HepG2 (cell line): ENCODE measurements at regions not wholly inside any gene's neighbourhood (a gene's known extent, or its start where the extent isn't known, plus 50 kb on each side); places are given as distances from the start of the nearest gene placed in this dataset.

ENCODE experiments used
- CTCF ChIP-seq: sonication (generic); formaldehyde crosslinking; IDR thresholded peaks from 2 replicates; pipeline ENCODE4 v1.5.0; 2020; ENCODE audit warnings: mild to moderate bottlenecking, missing genetic modification reagents, moderate library complexity
- EP300 ChIP-seq, 3 experiments: sonication (generic) in 1 of 3; formaldehyde crosslinking in 1 of 3; IDR thresholded peaks; 2 replicates each; pipeline versions ENCODE4 v1.5.1 to v1.6.1; 2011 to 2020; ENCODE audit warnings: low read depth in 2 of 3, low read length in 2 of 3, borderline replicate concordance in 1 of 3, improper control_type of control experiment in 1 of 3, mild to moderate bottlenecking in 1 of 3, missing genetic modification reagents in 1 of 3, moderate library complexity in 1 of 3
- MAFG ChIP-seq: sonication (generic); formaldehyde crosslinking; IDR thresholded peaks from 2 replicates; pipeline ENCODE4 v1.5.1; 2020; ENCODE audit warnings: mild to moderate bottlenecking, missing genetic modification reagents
- SP1 ChIP-seq, 2 experiments: fragments of 450-650 bp in 1 of 2; sonication (generic) in 1 of 2; formaldehyde crosslinking in 1 of 2; IDR thresholded peaks; 2 replicates each; pipeline versions ENCODE4 v1.4.0 to v1.6.1; 2016 to 2020; ENCODE audit warnings: missing genetic modification reagents in 1 of 2
- TAF15 ChIP-seq: fragments of 200-400 bp; formaldehyde crosslinking; IDR thresholded peaks from one replicate; pipeline ENCODE4 v1.6.1; 2018; ENCODE audit warnings: mild to moderate bottlenecking, low read depth, low read length; ENCODE audit not compliant: poor library complexity, severe bottlenecking
- ZNF256 ChIP-seq: sonication (generic); formaldehyde crosslinking; conservative IDR thresholded peaks from 2 replicates; pipeline ENCODE4 v1.4.0; 2020; ENCODE audit warnings: missing genetic modification reagents
- ZNF747 ChIP-seq: sonication (generic); formaldehyde crosslinking; IDR thresholded peaks from 2 replicates; pipeline ENCODE4 v1.8.1; 2023; ENCODE audit warnings: missing genetic modification reagents, mild to moderate bottlenecking, borderline replicate concordance
- TF ChIP-seq, protein P1 (sequence below): sonication (generic); formaldehyde crosslinking; IDR thresholded peaks from 2 replicates; pipeline ENCODE4 v1.4.0; 2020; ENCODE audit warnings: missing genetic modification reagents

DNA sequence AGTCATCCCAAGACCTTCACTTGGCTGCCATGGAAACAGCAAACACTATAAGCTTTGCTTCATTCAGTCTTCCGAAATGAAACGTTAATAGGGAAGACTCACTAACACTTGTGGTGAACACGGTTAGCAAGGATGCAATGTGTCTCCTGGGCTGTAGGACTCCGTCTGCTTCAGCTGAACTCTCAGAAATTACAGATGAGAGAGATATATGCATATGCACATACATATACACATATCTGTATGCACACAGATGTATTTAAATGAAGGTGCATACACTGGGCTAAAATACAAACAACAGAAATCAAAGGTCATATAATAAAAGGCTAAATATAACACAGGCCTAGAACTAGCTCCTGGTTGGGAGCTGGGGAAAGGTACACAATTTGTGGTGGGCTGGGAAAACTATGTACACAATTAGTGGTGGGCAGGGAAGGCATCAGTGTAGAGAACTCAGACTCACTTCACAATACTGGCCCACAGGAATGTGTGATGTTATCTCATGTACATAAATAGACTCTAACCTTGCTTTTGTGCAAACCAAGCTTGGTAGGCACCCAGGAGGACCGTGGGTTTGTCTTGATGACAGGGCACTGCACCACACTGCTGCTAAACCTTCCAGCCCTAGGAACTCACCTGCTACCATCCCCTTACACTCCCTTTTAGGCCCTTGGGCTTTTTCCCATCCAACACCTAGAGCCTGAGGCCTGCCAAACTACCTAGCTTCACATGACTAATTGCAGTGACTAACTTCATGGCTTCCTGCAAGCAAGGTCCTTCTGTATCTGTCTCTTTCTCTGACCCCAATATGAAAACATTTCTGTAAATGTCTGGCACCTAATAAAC lies 873.1 kb downstream of the NSUN3 start:
- TF ChIP-seq EP300 (IDR thresholded peaks at IDR 0.05; ENCODE audit: low read depth in 2 of 2, low read length in 2 of 2) (no peak), EP300 (CRISPR knock-in tag; IDR thresholded peaks at IDR 0.05; ENCODE audit: borderline replicate concordance) (no peak), ZNF256 (CRISPR knock-in tag) (no peak), SP1 (IDR thresholded peaks at IDR 0.05) (no peak), SP1 (CRISPR knock-in tag; IDR thresholded peaks at IDR 0.05) (no peak), TAF15 (no peak), ZNF747 (CRISPR knock-in tag) (no peak), CTCF (no peak), MAFG (no peak)
- TF ChIP-seq, protein P1, sequence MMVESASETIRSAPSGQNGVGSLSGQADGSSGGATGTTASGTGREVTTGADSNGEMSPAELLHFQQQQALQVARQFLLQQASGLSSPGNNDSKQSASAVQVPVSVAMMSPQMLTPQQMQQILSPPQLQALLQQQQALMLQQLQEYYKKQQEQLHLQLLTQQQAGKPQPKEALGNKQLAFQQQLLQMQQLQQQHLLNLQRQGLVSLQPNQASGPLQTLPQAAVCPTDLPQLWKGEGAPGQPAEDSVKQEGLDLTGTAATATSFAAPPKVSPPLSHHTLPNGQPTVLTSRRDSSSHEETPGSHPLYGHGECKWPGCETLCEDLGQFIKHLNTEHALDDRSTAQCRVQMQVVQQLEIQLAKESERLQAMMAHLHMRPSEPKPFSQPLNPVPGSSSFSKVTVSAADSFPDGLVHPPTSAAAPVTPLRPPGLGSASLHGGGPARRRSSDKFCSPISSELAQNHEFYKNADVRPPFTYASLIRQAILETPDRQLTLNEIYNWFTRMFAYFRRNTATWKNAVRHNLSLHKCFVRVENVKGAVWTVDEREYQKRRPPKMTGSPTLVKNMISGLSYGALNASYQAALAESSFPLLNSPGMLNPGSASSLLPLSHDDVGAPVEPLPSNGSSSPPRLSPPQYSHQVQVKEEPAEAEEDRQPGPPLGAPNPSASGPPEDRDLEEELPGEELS (CRISPR knock-in tag): no peak
